B cell (primary cell): ENCODE measurements at regions not wholly inside any gene's neighbourhood (a gene's known extent, or its start where the extent isn't known, plus 50 kb on each side); places are given as distances from the start of the nearest gene placed in this dataset.

Experiments
- ATAC-seq: fragments of 200-7000 bp; cut with Tn5 transposase; one replicate; pipeline ENCODE4 v1.10.0; 2021; ENCODE audit warnings: low read depth, mild to moderate bottlenecking, moderate number of reproducible peaks, moderate library complexity
- CTCF ChIA-PET: fragments of 350-600 bp; sonication (Branson Sonifier 250); formaldehyde crosslinking; loops from one replicate; lab custom pipeline; 2021; ENCODE audit warnings: antibody characterized with exemption, inconsistent platforms; lab: Charles Lee
- POLR2A ChIA-PET: fragments of 350-600 bp; sonication (Branson Sonifier 250); formaldehyde crosslinking; loops from one replicate; lab custom pipeline; 2021; ENCODE audit warnings: antibody characterized with exemption; lab: Charles Lee
- DNase-seq: peaks from one replicate; pipeline ENCODE4 v3.0.0; 2013
- H2AFZ ChIP-seq: 2 replicates; pipeline ENCODE4 v1.6.1; 2012; ENCODE audit warnings: mild to moderate bottlenecking, low read depth, low read length; ENCODE audit not compliant: insufficient read depth, poor library complexity, severe bottlenecking
- H3K27ac ChIP-seq, 2 donors: 1 replicate in 1 of 2; 2 replicates in 1 of 2; pipeline ENCODE4 v1.5.1; 2012 to 2013; ENCODE audit warnings: low read length in 2 of 2, mild to moderate bottlenecking in 2 of 2, moderate library complexity in 1 of 2
- H3K27me3 ChIP-seq, 4 experiments: fragments of 200-600 bp in 1 of 4; sonication (generic) in 1 of 4; replicated peaks in 1 of 4; 1 replicate in 2 of 4; 2 replicates in 2 of 4; pipeline versions ENCODE4 v1.6.1 to v1.7.0; 2013 to 2016; ENCODE audit warnings: low read length in 3 of 4, mild to moderate bottlenecking in 2 of 4, mixed read lengths in 1 of 4, moderate library complexity in 1 of 4; ENCODE audit not compliant: insufficient read depth in 4 of 4, control insufficient read depth in 3 of 4; ENCODE audit errors: control extremely low read depth in 1 of 4
- H3K36me3 ChIP-seq, 2 experiments: replicated peaks in 1 of 2; 1 replicate in 1 of 2; 2 replicates in 1 of 2; pipeline versions ENCODE4 v1.6.1 to v1.7.1; 2013; ENCODE audit warnings: low read length in 1 of 2; ENCODE audit not compliant: insufficient read depth in 2 of 2, control insufficient read depth in 1 of 2; ENCODE audit errors: control extremely low read depth in 1 of 2, extremely low read depth in 1 of 2
- H3K4me1 ChIP-seq, 2 donors: fragments of 200-600 bp in 1 of 2; sonication (generic) in 1 of 2; 1 replicate in 1 of 2; 2 replicates in 1 of 2; pipeline versions ENCODE4 v1.5.1 to v1.6.1; 2013 to 2017; ENCODE audit warnings: low read length in 2 of 2; ENCODE audit not compliant: control insufficient read depth in 2 of 2, insufficient read depth in 2 of 2
- H3K4me2 ChIP-seq: replicated peaks from 2 replicates; pipeline ENCODE3; 2012; ENCODE audit warnings: mild to moderate bottlenecking, low read depth, low read length; ENCODE audit not compliant: poor library complexity, severe bottlenecking
- H3K4me3 ChIP-seq, 5 experiments: fragments of 200-600 bp in 1 of 5; sonication (generic) in 1 of 5; 1 replicate in 3 of 5; 2 replicates in 2 of 5; pipeline versions ENCODE4 v1.5.1 to v1.7.0; 2011 to 2016; ENCODE audit warnings: low read length in 4 of 5, mild to moderate bottlenecking in 4 of 5, low read depth in 2 of 5, control low read depth in 1 of 5, moderate library complexity in 1 of 5; ENCODE audit not compliant: insufficient read depth in 1 of 5; ENCODE audit errors: control extremely low read depth in 1 of 5, extremely low read depth in 1 of 5
- H3K79me2 ChIP-seq: fragments of 200-600 bp; sonication (generic); one replicate; pipeline ENCODE4 v1.6.0; 2016; ENCODE audit warnings: low read length; ENCODE audit not compliant: control insufficient read depth, insufficient read depth
- H3K9ac ChIP-seq: fragments of 200-600 bp; sonication (generic); 2 replicates; pipeline ENCODE4 v1.6.1; 2017; ENCODE audit warnings: mild to moderate bottlenecking, low read length, moderate library complexity
- H3K9me3 ChIP-seq, 3 donors: one replicate each; pipeline versions ENCODE4 v1.6.1 to v1.7.1; 2013; ENCODE audit warnings: low read length in 2 of 3; ENCODE audit not compliant: control insufficient read depth in 2 of 3, insufficient read depth in 1 of 3; ENCODE audit errors: control extremely low read depth in 1 of 3
- H4K20me1 ChIP-seq: 2 replicates; pipeline ENCODE4 v1.6.0; 2012; ENCODE audit warnings: mild to moderate bottlenecking, low read length; ENCODE audit not compliant: insufficient read depth, control insufficient read depth, poor library complexity, severe bottlenecking
- H3K27ac Mint-ChIP-seq: one replicate; pipeline ENCODE4 v1.8.0; 2021; ENCODE audit warnings: mixed read lengths
- H3K27me3 Mint-ChIP-seq: one replicate; pipeline ENCODE4 v1.8.0; 2021; ENCODE audit warnings: mixed read lengths
- H3K4me1 Mint-ChIP-seq: one replicate; pipeline ENCODE4 v1.8.0; 2021; ENCODE audit warnings: mixed read lengths
- H3K4me3 Mint-ChIP-seq: one replicate; pipeline ENCODE4 v1.8.0; 2021; ENCODE audit warnings: mixed read lengths
- H3K9me3 Mint-ChIP-seq: one replicate; pipeline ENCODE4 v1.8.0; 2022; ENCODE audit warnings: mixed read lengths; ENCODE audit not compliant: insufficient read depth
- CTCF ChIP-seq: fragments of 200-600 bp; IDR thresholded peaks from one replicate; pipeline ENCODE4 v1.8.0; 2022; ENCODE audit warnings: antibody characterized with exemption, mild to moderate bottlenecking
- EZH2 ChIP-seq: IDR thresholded peaks from 2 replicates; pipeline ENCODE4 v1.6.1; 2012; ENCODE audit warnings: borderline replicate concordance, low read depth, mild to moderate bottlenecking, moderate library complexity, low read length; ENCODE audit not compliant: insufficient read depth, poor library complexity, severe bottlenecking
- WGBS: methylation state at CpG from one replicate; pipeline ENCODE4 v1.1.5; 2013; ENCODE audit warnings: missing lambda C conversion rate; ENCODE audit not compliant: insufficient coverage; 5-methylcytosine and 5-hydroxymethylcytosine counted together
- intact Hi-C: fragments of 100-400 bp; cut with micrococcal nuclease; formaldehyde crosslinking; loops from one replicate; pipeline ENCODE4 v1.10.0; 2022

DNA sequence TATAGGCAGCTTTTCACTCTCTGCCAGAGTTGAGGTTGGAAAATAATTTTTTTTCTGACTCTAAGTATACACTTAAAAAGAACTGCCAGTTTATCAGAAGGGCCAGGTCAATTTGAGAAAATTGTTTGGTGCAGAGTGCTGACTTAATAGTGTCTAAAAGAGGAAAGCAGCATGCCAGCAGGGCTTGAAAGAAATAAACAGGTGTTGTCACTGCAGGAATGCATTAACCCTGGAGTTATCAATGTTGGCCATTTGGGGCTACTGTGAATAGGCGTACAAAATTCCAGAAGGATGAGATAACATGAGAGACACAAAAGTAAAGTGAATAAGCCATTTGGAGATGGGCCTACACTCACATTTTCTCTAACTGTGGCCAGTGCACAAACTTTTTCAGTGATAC, 220.6 kb upstream of the PLD5 start:
- H2AFZ ChIP-seq = no peak overlapping the region
- no peaks in the 10 kb centered on the region for H4K20me1 ChIP-seq
- no peak overlapping the region for H3K4me3 Mint-ChIP-seq
- no peaks in the 10 kb centered on the region for H3K36me3 ChIP-seq
- intact Hi-C loops = no loop called here
- ATAC-seq = no peak
- peaks cover 0 to 5% (median 0%) of the 10 kb centered on the region in 3 donors for H3K9me3 ChIP-seq
- H3K4me1 Mint-ChIP-seq = peaks cover 6% of the 10 kb centered on the region
- H3K27ac ChIP-seq = no peak overlapping the region
- H3K9ac ChIP-seq = no peak overlapping the region
- ChIA-PET CTCF (no interaction called here), POLR2A (no interaction called here)
- H3K27me3 ChIP-seq = no peaks in the 10 kb centered on the region
- 100% methylated on average over 1 of the region's 1 CpG for WGBS
- H3K9me3 Mint-ChIP-seq = peaks cover 7% of the 10 kb centered on the region
- H3K79me2 ChIP-seq = no peaks in the 10 kb centered on the region
- no peak overlapping the region for H3K4me3 ChIP-seq
- H3K27me3 Mint-ChIP-seq = no peaks in the 10 kb centered on the region
- H3K27ac Mint-ChIP-seq = no peak overlapping the region
- no peak for DNase-seq
- H3K4me2 ChIP-seq = no peak overlapping the region
- TF ChIP-seq EZH2 (no peak), CTCF (no peak)
- peaks cover 0 to 5% of the 10 kb centered on the region in 2 donors for H3K4me1 ChIP-seq

DNA sequence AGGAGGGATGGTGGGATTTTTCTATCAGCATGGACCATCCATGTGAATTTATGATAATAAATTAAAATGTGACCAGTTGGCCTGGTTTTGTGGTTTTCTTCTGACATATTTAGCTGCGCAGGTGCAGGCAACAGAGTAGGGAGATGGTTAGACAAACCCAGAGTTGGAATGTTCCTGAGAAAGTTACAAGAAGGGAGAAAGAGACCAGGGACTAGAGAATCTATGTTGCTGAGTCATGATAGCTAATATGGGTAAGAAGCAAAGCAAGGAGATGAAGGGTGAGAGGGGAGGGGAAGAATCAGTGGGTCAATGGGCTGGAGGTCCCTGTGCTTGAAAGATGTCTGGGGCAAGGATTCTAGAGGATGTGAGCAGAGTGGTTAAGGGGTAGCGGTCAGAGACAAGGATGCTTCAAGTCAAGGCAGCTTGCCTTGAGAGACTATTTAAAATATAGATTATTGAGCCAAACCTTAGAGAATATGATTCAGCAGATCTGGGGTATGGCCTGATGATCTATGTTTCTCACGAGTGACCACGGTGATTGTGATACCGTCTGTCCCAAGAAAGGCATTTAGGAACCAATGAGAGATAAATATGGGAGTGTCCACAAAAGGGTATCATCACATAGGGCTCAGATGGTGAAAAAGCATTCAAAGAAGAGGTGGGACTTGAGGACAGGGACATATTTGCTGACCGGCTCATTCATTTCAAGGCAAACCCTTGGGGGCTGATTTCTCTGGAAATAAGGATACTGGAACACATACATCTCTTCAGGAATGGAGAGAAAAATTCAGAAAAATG, 219.7 kb upstream of the PLD5 start:
- POLR2A ChIA-PET = no interaction called here
- Mint-ChIP-seq H3K4me1 (peaks cover 6% of the 10 kb centered on the region), H3K27ac (no peak overlapping the region), H3K9me3 (peaks cover 7% of the 10 kb centered on the region), H3K4me3 (no peak overlapping the region), H3K27me3 (no peaks in the 10 kb centered on the region)
- H2AFZ ChIP-seq = no peak overlapping the region
- intact Hi-C loops = no loop called here
- H3K27me3 ChIP-seq = no peaks in the 10 kb centered on the region
- WGBS = 94% methylated on average over 5 of the region's 6 CpGs
- CTCF ChIA-PET = no interaction called here
- H3K4me2 ChIP-seq = no peak overlapping the region
- TF ChIP-seq CTCF (no peak), EZH2 (no peak)
- H3K9ac ChIP-seq = no peak overlapping the region
- peaks cover 0 to 5% of the 10 kb centered on the region in 2 donors for H3K4me1 ChIP-seq
- H3K79me2 ChIP-seq = no peaks in the 10 kb centered on the region
- ATAC-seq (no peak), DNase-seq (no peak)
- no peak overlapping the region for H3K27ac ChIP-seq
- H3K4me3 ChIP-seq = no peak overlapping the region
- no peaks in the 10 kb centered on the region for H4K20me1 ChIP-seq
- H3K9me3 ChIP-seq = peaks cover 0 to 5% (median 0%) of the 10 kb centered on the region in 3 donors
- no peaks in the 10 kb centered on the region for H3K36me3 ChIP-seq
